ENCODE measurements at regions not wholly inside any gene's neighbourhood (a gene's known extent, or its start where the extent isn't known, plus 50 kb on each side); places are given as distances from the start of the nearest gene placed in this dataset.

- no peak for TF ChIP-seq CTCF (IDR thresholded peaks at IDR 0.05; ENCODE audit: poor library complexity, severe bottlenecking)
- no peak for TF ChIP-seq EZH2 (IDR thresholded peaks at IDR 0.05; ENCODE audit: borderline replicate concordance, insufficient read depth, low read length, poor library complexity, severe bottlenecking)
- TF ChIP-seq POLR2AphosphoS5 (IDR thresholded peaks at IDR 0.05) = no peak
- no peak for TF ChIP-seq RAD21 (conservative IDR thresholded peaks at IDR 0.05)
- TF ChIP-seq REST (IDR thresholded peaks at IDR 0.05; ENCODE audit: borderline replicate concordance) = no peak
- TF ChIP-seq TAF1 (IDR thresholded peaks at IDR 0.05; ENCODE audit: low read depth) = no peak
- TF ChIP-seq MXI1 (conservative IDR thresholded peaks at IDR 0.05; ENCODE audit: poor library complexity, severe bottlenecking) = no peak
- no peak for TF ChIP-seq EP300 (conservative IDR thresholded peaks at IDR 0.05; ENCODE audit: poor library complexity, severe bottlenecking)
- no peak for TF ChIP-seq SMC3 (conservative IDR thresholded peaks at IDR 0.05; ENCODE audit: poor library complexity)
These were observed 64.4 kb upstream of the ETS2 start for GRCh38 chr21:38741092-38741949.

Data from neural cell (in vitro differentiated cells).